ENCODE measurements at regions not wholly inside any gene's neighbourhood (a gene's known extent, or its start where the extent isn't known, plus 50 kb on each side); places are given as distances from the start of the nearest gene placed in this dataset.

DNA sequence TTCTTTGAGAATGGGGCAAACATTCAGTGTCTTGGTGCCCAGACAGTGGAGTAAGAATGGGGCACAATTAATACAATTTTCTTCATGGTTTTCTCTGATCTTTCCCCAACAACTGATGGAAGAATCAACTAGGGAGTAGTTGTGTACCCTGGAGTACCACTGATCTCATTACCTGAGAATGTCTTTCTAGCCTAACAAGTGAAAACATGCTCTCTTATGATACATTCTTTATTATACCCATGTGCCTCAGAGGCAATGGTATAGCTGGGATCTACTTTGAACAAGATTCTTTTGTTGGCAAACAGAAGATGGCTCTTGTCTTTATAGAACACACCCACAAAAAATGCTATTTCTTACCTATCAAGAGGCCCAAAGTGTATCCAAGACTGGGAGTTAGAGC, 250.6 kb upstream of the CMC1 start:
- intact Hi-C loops (cut with micrococcal nuclease; ENCODE audit: unreplicated experiment), result no loop called here
- CTCF ChIA-PET (ENCODE audit: unreplicated experiment), result no interaction called here
- POLR2A ChIA-PET, result interaction anchor here (1.6 kb wide), 1 partner anchor 20 kb away, joined by 3 read pairs; no protein-coding TSS in a partner anchor

DNA sequence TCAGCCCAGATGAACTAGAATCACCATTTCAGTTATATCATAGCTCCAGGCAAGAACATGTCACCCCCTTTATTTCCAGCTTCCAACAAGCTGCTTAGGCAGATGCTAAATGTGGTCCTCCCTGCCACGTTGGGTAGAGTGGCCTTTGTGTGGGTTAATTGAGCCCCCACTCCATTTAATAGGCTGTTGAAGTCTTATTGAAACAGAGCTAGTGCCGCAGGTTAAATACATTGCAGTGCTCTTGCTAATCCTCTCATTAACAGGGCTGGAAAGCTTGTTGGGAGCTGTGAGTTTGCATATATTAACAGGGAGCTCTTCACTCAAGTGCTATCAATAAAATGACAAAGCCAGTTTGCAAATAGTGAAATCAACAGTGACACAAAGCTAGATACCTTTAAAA, 248.4 kb upstream of the CMC1 start:
- TF ChIP-seq CTCF (conservative IDR thresholded peaks at IDR 0.05; ENCODE audit: low read length) (no peak), EZH2phosphoT487 (IDR thresholded peaks at IDR 0.05; ENCODE audit: borderline replicate concordance, low read depth, low read length) (no peak)
- ChIA-PET POLR2A (interaction anchor here (0.6 to 0.9 kb wide), 4 partner anchors 8 to 576 kb away, joined by 3 to 4 read pairs (median 4); no protein-coding TSS in a partner anchor), CTCF (ENCODE audit: unreplicated experiment) (no interaction called here)
- H3K4me2 ChIP-seq (ENCODE audit: low read length), result no peak overlapping the region
- H3K27ac ChIP-seq (ENCODE audit: low read depth, low read length, poor library complexity, severe bottlenecking), result no peak overlapping the region
- H3K4me1 ChIP-seq (ENCODE audit: insufficient read depth, low read length, poor library complexity, severe bottlenecking), result no peaks in the 10 kb centered on the region
- H3K79me2 ChIP-seq (ENCODE audit: insufficient read depth, low read depth, low read length), result no peaks in the 10 kb centered on the region
- H3K36me3 ChIP-seq (ENCODE audit: insufficient read depth, low read length), result no peaks in the 10 kb centered on the region
- no peaks in the 10 kb centered on the region for H4K20me1 ChIP-seq (ENCODE audit: insufficient read depth, low read length)
- no peaks in the 10 kb centered on the region for H3K9me2 ChIP-seq (ENCODE audit: insufficient read depth, low read length)
- no TSS peak for BruUV-seq (replicated peaks)
- H3K4me3 ChIP-seq (ENCODE audit: low read depth, low read length, poor library complexity, severe bottlenecking), result no peak overlapping the region
- no peak for DNase-seq (ENCODE audit: low spot score)
- H2AFZ ChIP-seq (ENCODE audit: low read length), result no peak overlapping the region
- no peaks in the 10 kb centered on the region for H3K9me3 ChIP-seq (ENCODE audit: low read length)
- intact Hi-C loops (cut with micrococcal nuclease; ENCODE audit: unreplicated experiment), result no loop called here

More for the DNA sequence above, 250.6 kb upstream of the CMC1 start:
- Histone ChIP-seq H3K4me3 (ENCODE audit: low read depth, low read length, poor library complexity, severe bottlenecking) (no peak overlapping the region), H3K4me2 (ENCODE audit: low read length) (no peak overlapping the region), H3K4me1 (ENCODE audit: insufficient read depth, low read length, poor library complexity, severe bottlenecking) (no peaks in the 10 kb centered on the region), H3K9me3 (ENCODE audit: low read length) (no peaks in the 10 kb centered on the region), H2AFZ (ENCODE audit: low read length) (no peak overlapping the region), H4K20me1 (ENCODE audit: insufficient read depth, low read length) (no peaks in the 10 kb centered on the region), H3K36me3 (ENCODE audit: insufficient read depth, low read length) (no peaks in the 10 kb centered on the region), H3K9me2 (ENCODE audit: insufficient read depth, low read length) (no peaks in the 10 kb centered on the region), H3K79me2 (ENCODE audit: insufficient read depth, low read depth, low read length) (no peaks in the 10 kb centered on the region), H3K27ac (ENCODE audit: low read depth, low read length, poor library complexity, severe bottlenecking) (no peak overlapping the region)
- BruUV-seq (replicated peaks), result no TSS peak
- no peak for DNase-seq (ENCODE audit: low spot score)
- TF ChIP-seq EZH2phosphoT487 (IDR thresholded peaks at IDR 0.05; ENCODE audit: borderline replicate concordance, low read depth, low read length), result no peak
- no peak for TF ChIP-seq CTCF (conservative IDR thresholded peaks at IDR 0.05; ENCODE audit: low read length)

DNA sequence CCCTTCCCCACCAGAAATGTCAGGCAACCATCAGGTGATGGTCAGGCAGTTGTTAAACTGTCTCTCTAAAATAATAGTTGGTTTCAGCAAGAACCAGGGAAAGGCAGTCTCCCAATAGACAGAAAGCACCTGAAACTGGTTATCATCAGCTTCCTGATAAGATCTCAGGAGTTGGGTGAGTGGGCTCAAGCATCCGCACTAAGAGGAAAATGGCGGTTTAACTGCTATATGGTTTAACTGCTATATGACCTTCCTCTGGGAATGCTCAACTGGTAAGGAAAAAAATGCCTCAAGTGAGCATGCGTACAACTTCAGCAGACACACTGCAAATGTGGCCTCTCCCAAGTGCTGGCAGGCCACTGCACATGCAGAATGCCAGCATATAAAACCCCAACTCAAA, 240.8 kb upstream of the CMC1 start:
- Histone ChIP-seq H3K4me3 (ENCODE audit: low read depth, low read length, poor library complexity, severe bottlenecking) (no peak overlapping the region), H3K4me2 (ENCODE audit: low read length) (no peak overlapping the region), H3K79me2 (ENCODE audit: insufficient read depth, low read depth, low read length) (no peaks in the 10 kb centered on the region), H3K36me3 (ENCODE audit: insufficient read depth, low read length) (no peaks in the 10 kb centered on the region), H3K4me1 (ENCODE audit: insufficient read depth, low read length, poor library complexity, severe bottlenecking) (no peaks in the 10 kb centered on the region), H4K20me1 (ENCODE audit: insufficient read depth, low read length) (no peaks in the 10 kb centered on the region), H3K9me3 (ENCODE audit: low read length) (no peaks in the 10 kb centered on the region), H2AFZ (ENCODE audit: low read length) (no peak overlapping the region), H3K27ac (ENCODE audit: low read depth, low read length, poor library complexity, severe bottlenecking) (no peak overlapping the region), H3K9me2 (ENCODE audit: insufficient read depth, low read length) (no peaks in the 10 kb centered on the region)
- POLR2A ChIA-PET, result no interaction called here
- intact Hi-C loops (cut with micrococcal nuclease; ENCODE audit: unreplicated experiment), result no loop called here
- CTCF ChIA-PET (ENCODE audit: unreplicated experiment), result no interaction called here
- BruUV-seq (replicated peaks), result no TSS peak
- no peak for DNase-seq (ENCODE audit: low spot score)
- TF ChIP-seq EZH2phosphoT487 (IDR thresholded peaks at IDR 0.05; ENCODE audit: borderline replicate concordance, low read depth, low read length) (no peak), CTCF (conservative IDR thresholded peaks at IDR 0.05; ENCODE audit: low read length) (no peak)
